ENCODE measurements at regions not wholly inside any gene's neighbourhood (a gene's known extent, or its start where the extent isn't known, plus 50 kb on each side); places are given as distances from the start of the nearest gene placed in this dataset.
"Not testable (repeated sequence)": the region's sequence is repeated elsewhere in the genome, so short reads cannot be mapped to it uniquely, and the experiment has no call there.

GRCh38 chr3:110485389-110485788 is 586.2 kb upstream of the NECTIN3 start:
- no peaks in the 10 kb centered on the region for H3K36me3 Mint-ChIP-seq
- ATAC-seq: no peak
- no peaks in the 10 kb centered on the region for H3K4me1 Mint-ChIP-seq
- H3K4me3 Mint-ChIP-seq: no peak overlapping the region
- DNase-seq (ENCODE audit: low spot score in 2 of 2): no peak
- peaks cover 17% of the 10 kb centered on the region for H3K9me3 Mint-ChIP-seq
- H3K27ac Mint-ChIP-seq: no peak overlapping the region

GRCh38 chr3:110487840-110488239 is 583.8 kb upstream of the NECTIN3 start:
- ATAC-seq: no peak
- H3K9me3 Mint-ChIP-seq: peaks cover 17% of the 10 kb centered on the region
- no peaks in the 10 kb centered on the region for H3K4me1 Mint-ChIP-seq
- H3K36me3 Mint-ChIP-seq: no peaks in the 10 kb centered on the region
- DNase-seq (ENCODE audit: low spot score in 2 of 2): no peak
- H3K27ac Mint-ChIP-seq: no peak overlapping the region
- no peak overlapping the region for H3K4me3 Mint-ChIP-seq

- no peak for ATAC-seq
- no peaks in the 10 kb centered on the region for H3K4me1 Mint-ChIP-seq
- no peak overlapping the region for H3K27ac Mint-ChIP-seq
- H3K36me3 Mint-ChIP-seq: no peaks in the 10 kb centered on the region
- no peak overlapping the region for H3K4me3 Mint-ChIP-seq
- peaks cover 11% of the 10 kb centered on the region for H3K9me3 Mint-ChIP-seq
- no peak for DNase-seq (ENCODE audit: low spot score in 2 of 2)
Observed at GRCh38 chr3:110491413-110491812, 580.2 kb upstream of the NECTIN3 start.

GRCh38 chr3:110492876-110493275 is 578.7 kb upstream of the NECTIN3 start:
- Mint-ChIP-seq H3K9me3 (peaks cover 6% of the 10 kb centered on the region), H3K4me1 (no peaks in the 10 kb centered on the region), H3K36me3 (no peaks in the 10 kb centered on the region), H3K4me3 (no peak overlapping the region), H3K27ac (no peak overlapping the region)
- ATAC-seq (no peak), DNase-seq (ENCODE audit: low spot score in 2 of 2) (no peak)

- Mint-ChIP-seq H3K36me3 (no peaks in the 10 kb centered on the region), H3K4me3 (no peak overlapping the region), H3K4me1 (no peaks in the 10 kb centered on the region), H3K9me3 (peaks cover 3% of the 10 kb centered on the region), H3K27ac (no peak overlapping the region)
- ATAC-seq (no peak), DNase-seq (ENCODE audit: low spot score in 2 of 2) (no peak)
Observed at GRCh38 chr3:110493438-110494092, 578.1 kb upstream of the NECTIN3 start.

- no peak for ATAC-seq
- no peak overlapping the region for H3K4me3 Mint-ChIP-seq
- no peak overlapping the region for H3K27ac Mint-ChIP-seq
- DNase-seq (ENCODE audit: low spot score in 2 of 2): no peak
- no peaks in the 10 kb centered on the region for H3K9me3 Mint-ChIP-seq
- H3K4me1 Mint-ChIP-seq: no peaks in the 10 kb centered on the region
- H3K36me3 Mint-ChIP-seq: no peaks in the 10 kb centered on the region
Observed at GRCh38 chr3:110494093-110494490, 577.5 kb upstream of the NECTIN3 start.

- H3K4me1 Mint-ChIP-seq: no peaks in the 10 kb centered on the region
- H3K27ac Mint-ChIP-seq: no peak overlapping the region
- DNase-seq (ENCODE audit: low spot score in 2 of 2) (no peak), ATAC-seq (no peak)
- H3K4me3 Mint-ChIP-seq: no peak overlapping the region
- H3K9me3 Mint-ChIP-seq: no peaks in the 10 kb centered on the region
- H3K36me3 Mint-ChIP-seq: no peaks in the 10 kb centered on the region
Observed at GRCh38 chr3:110494728-110495127, 576.9 kb upstream of the NECTIN3 start.

- H3K9me3 Mint-ChIP-seq: no peaks in the 10 kb centered on the region
- no peak overlapping the region for H3K27ac Mint-ChIP-seq
- no peak for DNase-seq (ENCODE audit: low spot score in 2 of 2)
- ATAC-seq: no peak
- H3K4me3 Mint-ChIP-seq: no peak overlapping the region
- H3K4me1 Mint-ChIP-seq: no peaks in the 10 kb centered on the region
- H3K36me3 Mint-ChIP-seq: no peaks in the 10 kb centered on the region
Observed at GRCh38 chr3:110495201-110495927, 576.3 kb upstream of the NECTIN3 start.

GRCh38 chr3:110504401-110504800 is 567.2 kb upstream of the NECTIN3 start:
- Mint-ChIP-seq H3K4me3 (no peak overlapping the region), H3K36me3 (no peaks in the 10 kb centered on the region), H3K4me1 (no peaks in the 10 kb centered on the region), H3K9me3 (no peaks in the 10 kb centered on the region), H3K27ac (no peak overlapping the region)
- ATAC-seq (no peak), DNase-seq (ENCODE audit: low spot score in 2 of 2) (no peak)

GRCh38 chr3:110504901-110505300 is 566.7 kb upstream of the NECTIN3 start:
- Mint-ChIP-seq H3K4me1 (no peaks in the 10 kb centered on the region), H3K9me3 (no peaks in the 10 kb centered on the region), H3K4me3 (no peak overlapping the region)

GRCh38 chr3:110506890-110507289 is 564.7 kb upstream of the NECTIN3 start:
- Mint-ChIP-seq H3K36me3 (no peaks in the 10 kb centered on the region), H3K9me3 (no peaks in the 10 kb centered on the region), H3K27ac (no peak overlapping the region), H3K4me3 (no peak overlapping the region), H3K4me1 (no peaks in the 10 kb centered on the region)
- no peak for ATAC-seq
- DNase-seq (ENCODE audit: low spot score in 2 of 2): no peak

More at GRCh38 chr3:110504901-110505300, 566.7 kb upstream of the NECTIN3 start:
- Mint-ChIP-seq H3K36me3 (no peaks in the 10 kb centered on the region), H3K27ac (no peak overlapping the region)
- ATAC-seq: no peak
- DNase-seq (ENCODE audit: low spot score in 2 of 2): no peak

- H3K4me1 Mint-ChIP-seq; ATAC-seq; H3K9me3 Mint-ChIP-seq; H3K4me3 Mint-ChIP-seq; H3K27ac Mint-ChIP-seq; H3K36me3 Mint-ChIP-seq; DNase-seq (ENCODE audit: low spot score in 2 of 2): not testable (repeated sequence)
Observed at GRCh38 chr3:110507570-110507969, 564.0 kb upstream of the NECTIN3 start.

GRCh38 chr3:110512961-110513360 is 558.7 kb upstream of the NECTIN3 start:
- Mint-ChIP-seq H3K4me1 (no peaks in the 10 kb centered on the region), H3K36me3 (no peaks in the 10 kb centered on the region), H3K4me3 (no peak overlapping the region)

GRCh38 chr3:110518031-110518430 is 553.6 kb upstream of the NECTIN3 start:
- no peak overlapping the region for H3K4me3 Mint-ChIP-seq
- H3K36me3 Mint-ChIP-seq: no peaks in the 10 kb centered on the region
- no peaks in the 10 kb centered on the region for H3K4me1 Mint-ChIP-seq
- H3K9me3 Mint-ChIP-seq: no peaks in the 10 kb centered on the region
- ATAC-seq (no peak), DNase-seq (ENCODE audit: low spot score in 2 of 2) (no peak)
- no peak overlapping the region for H3K27ac Mint-ChIP-seq

More at GRCh38 chr3:110512961-110513360, 558.7 kb upstream of the NECTIN3 start:
- ATAC-seq: no peak
- DNase-seq (ENCODE audit: low spot score in 2 of 2): no peak
- no peak overlapping the region for H3K27ac Mint-ChIP-seq
- no peaks in the 10 kb centered on the region for H3K9me3 Mint-ChIP-seq

GRCh38 chr3:110519071-110519470 is 552.5 kb upstream of the NECTIN3 start:
- Mint-ChIP-seq H3K4me3 (no peak overlapping the region), H3K9me3 (no peaks in the 10 kb centered on the region), H3K36me3 (no peaks in the 10 kb centered on the region), H3K27ac (no peak overlapping the region), H3K4me1 (no peaks in the 10 kb centered on the region)
- ATAC-seq: no peak
- no peak for DNase-seq (ENCODE audit: low spot score in 2 of 2)

GRCh38 chr3:110521019-110521418 is 550.6 kb upstream of the NECTIN3 start:
- Mint-ChIP-seq H3K4me3 (no peak overlapping the region), H3K4me1 (no peaks in the 10 kb centered on the region), H3K9me3 (no peaks in the 10 kb centered on the region), H3K27ac (no peak overlapping the region), H3K36me3 (no peaks in the 10 kb centered on the region)
- DNase-seq (ENCODE audit: low spot score in 2 of 2) (no peak), ATAC-seq (no peak)
